GM06990 (cell line): ENCODE measurements at regions not wholly inside any gene's neighbourhood (a gene's known extent, or its start where the extent isn't known, plus 50 kb on each side); places are given as distances from the start of the nearest gene placed in this dataset.
"Not testable (repeated sequence)": the region's sequence is repeated elsewhere in the genome, so short reads cannot be mapped to it uniquely, and the experiment has no call there.

Experiments used
- DNase-seq: peaks from one replicate; pipeline ENCODE4 v3.0.0-alpha.2; 2011; ENCODE audit not compliant: insufficient read length; ENCODE audit errors: extremely low read depth
- H3K27me3 ChIP-seq: replicated peaks from 2 replicates; pipeline ENCODE4 v1.6.0; 2011; ENCODE audit warnings: low read length; ENCODE audit not compliant: control insufficient read depth, insufficient read depth
- H3K36me3 ChIP-seq: 2 replicates; pipeline ENCODE4 v1.5.1; 2011; ENCODE audit warnings: low read length; ENCODE audit not compliant: control insufficient read depth, insufficient read depth
- H3K4me3 ChIP-seq: replicated peaks from 2 replicates; pipeline ENCODE4 v1.5.1; 2011; ENCODE audit warnings: low read depth, mild to moderate bottlenecking, control low read depth, low read length
- CTCF ChIP-seq: IDR thresholded peaks from 2 replicates; pipeline ENCODE4 v1.5.1; 2011; ENCODE audit warnings: low read length, control low read depth, mild to moderate bottlenecking, inconsistent platforms; ENCODE audit not compliant: insufficient read depth, poor library complexity, severe bottlenecking

GRCh38 chr4:116005806-116006088 is 892.3 kb upstream of the NDST4 start:
- DNase-seq, result no peak
- Histone ChIP-seq H3K36me3 (no peaks in the 10 kb centered on the region), H3K27me3 (no peaks in the 10 kb centered on the region), H3K4me3 (no peak overlapping the region)
- no peak for TF ChIP-seq CTCF

- DNase-seq, result no peak
- no peak for TF ChIP-seq CTCF
- no peak overlapping the region for H3K4me3 ChIP-seq
- H3K27me3 ChIP-seq, result no peaks in the 10 kb centered on the region
- H3K36me3 ChIP-seq, result no peaks in the 10 kb centered on the region
Measured at GRCh38 chr4:116005037-116005805, 891.8 kb upstream of the NDST4 start.

GRCh38 chr4:116001291-116001690 is 887.9 kb upstream of the NDST4 start:
- no peak overlapping the region for H3K4me3 ChIP-seq
- no peaks in the 10 kb centered on the region for H3K27me3 ChIP-seq
- TF ChIP-seq CTCF, result no peak
- no peaks in the 10 kb centered on the region for H3K36me3 ChIP-seq
- DNase-seq, result no peak

GRCh38 chr4:115986573-115986972 is 873.2 kb upstream of the NDST4 start:
- DNase-seq, result no peak
- Histone ChIP-seq H3K4me3 (no peak overlapping the region), H3K27me3 (no peaks in the 10 kb centered on the region), H3K36me3 (no peaks in the 10 kb centered on the region)
- no peak for TF ChIP-seq CTCF

GRCh38 chr4:115975421-115976001 is 862.1 kb upstream of the NDST4 start:
- not testable (repeated sequence) for H3K36me3 ChIP-seq, DNase-seq, H3K27me3 ChIP-seq

GRCh38 chr4:115973768-115974167 is 860.3 kb upstream of the NDST4 start:
- no peaks in the 10 kb centered on the region for H3K27me3 ChIP-seq
- no peak for DNase-seq

More at GRCh38 chr4:115975421-115976001, 862.1 kb upstream of the NDST4 start:
- not testable (repeated sequence) for H3K4me3 ChIP-seq

More at GRCh38 chr4:115973768-115974167, 860.3 kb upstream of the NDST4 start:
- H3K36me3 ChIP-seq, result no peaks in the 10 kb centered on the region
- TF ChIP-seq CTCF, result no peak
- H3K4me3 ChIP-seq, result no peak overlapping the region
